ENCODE measurements at regions not wholly inside any gene's neighbourhood (a gene's known extent, or its start where the extent isn't known, plus 50 kb on each side); places are given as distances from the start of the nearest gene placed in this dataset.

GRCh38 chr12:107468182-107468581 is 217.4 kb upstream of the PWP1 start:
- H3K4me3 ChIP-seq (ENCODE audit: low read depth, low read length): no peak overlapping the region
- TF ChIP-seq, protein P1, sequence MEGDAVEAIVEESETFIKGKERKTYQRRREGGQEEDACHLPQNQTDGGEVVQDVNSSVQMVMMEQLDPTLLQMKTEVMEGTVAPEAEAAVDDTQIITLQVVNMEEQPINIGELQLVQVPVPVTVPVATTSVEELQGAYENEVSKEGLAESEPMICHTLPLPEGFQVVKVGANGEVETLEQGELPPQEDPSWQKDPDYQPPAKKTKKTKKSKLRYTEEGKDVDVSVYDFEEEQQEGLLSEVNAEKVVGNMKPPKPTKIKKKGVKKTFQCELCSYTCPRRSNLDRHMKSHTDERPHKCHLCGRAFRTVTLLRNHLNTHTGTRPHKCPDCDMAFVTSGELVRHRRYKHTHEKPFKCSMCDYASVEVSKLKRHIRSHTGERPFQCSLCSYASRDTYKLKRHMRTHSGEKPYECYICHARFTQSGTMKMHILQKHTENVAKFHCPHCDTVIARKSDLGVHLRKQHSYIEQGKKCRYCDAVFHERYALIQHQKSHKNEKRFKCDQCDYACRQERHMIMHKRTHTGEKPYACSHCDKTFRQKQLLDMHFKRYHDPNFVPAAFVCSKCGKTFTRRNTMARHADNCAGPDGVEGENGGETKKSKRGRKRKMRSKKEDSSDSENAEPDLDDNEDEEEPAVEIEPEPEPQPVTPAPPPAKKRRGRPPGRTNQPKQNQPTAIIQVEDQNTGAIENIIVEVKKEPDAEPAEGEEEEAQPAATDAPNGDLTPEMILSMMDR (IDR thresholded peaks at IDR 0.05; ENCODE audit: insufficient read depth, low read depth, low read length): no peak
- DNase-seq (ENCODE audit: low read depth): no peak

DNA sequence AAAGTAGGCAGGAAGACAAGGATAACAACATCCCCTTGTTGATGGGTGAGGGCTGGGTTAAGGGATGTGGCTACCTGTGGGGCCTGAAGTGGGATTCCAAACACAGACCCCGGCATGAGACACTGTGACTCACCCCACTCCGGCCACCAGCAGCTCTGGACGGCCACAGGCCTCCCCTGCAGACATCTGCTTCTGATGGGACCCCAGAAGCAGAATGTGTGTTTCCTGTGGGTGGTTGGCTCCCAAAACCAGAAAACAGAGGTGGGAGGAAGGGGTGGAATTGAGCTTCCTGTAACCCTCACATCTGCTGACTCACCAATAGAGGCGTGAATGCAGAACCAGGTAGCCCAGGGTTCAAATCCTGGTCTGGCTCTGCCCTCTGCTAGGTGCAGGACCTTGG is 216.6 kb upstream of the PWP1 start:
- no peak for DNase-seq (ENCODE audit: low read depth)
- no peak overlapping the region for H3K4me3 ChIP-seq (ENCODE audit: low read depth, low read length)
- TF ChIP-seq, protein P1 (IDR thresholded peaks at IDR 0.05; ENCODE audit: insufficient read depth, low read depth, low read length): no peak

GRCh38 chr12:107470645-107471044 is 215.0 kb upstream of the PWP1 start:
- H3K4me3 ChIP-seq (ENCODE audit: low read depth, low read length): no peak overlapping the region
- TF ChIP-seq, protein P1 (IDR thresholded peaks at IDR 0.05; ENCODE audit: insufficient read depth, low read depth, low read length): no peak
- DNase-seq (ENCODE audit: low read depth): no peak

GRCh38 chr12:107472308-107472707 is 213.3 kb upstream of the PWP1 start:
- no peak for DNase-seq (ENCODE audit: low read depth)
- no peak overlapping the region for H3K4me3 ChIP-seq (ENCODE audit: low read depth, low read length)
- TF ChIP-seq, protein P1 (IDR thresholded peaks at IDR 0.05; ENCODE audit: insufficient read depth, low read depth, low read length): no peak

GRCh38 chr12:107474099-107474498 is 211.5 kb upstream of the PWP1 start:
- DNase-seq (ENCODE audit: low read depth): no peak
- H3K4me3 ChIP-seq (ENCODE audit: low read depth, low read length): no peak overlapping the region
- TF ChIP-seq, protein P1 (IDR thresholded peaks at IDR 0.05; ENCODE audit: insufficient read depth, low read depth, low read length): no peak

- DNase-seq (ENCODE audit: low read depth): no peak
- TF ChIP-seq, protein P1 (IDR thresholded peaks at IDR 0.05; ENCODE audit: insufficient read depth, low read depth, low read length): no peak
- no peak overlapping the region for H3K4me3 ChIP-seq (ENCODE audit: low read depth, low read length)
Observed at GRCh38 chr12:107474639-107475539, 210.7 kb upstream of the PWP1 start.

All from fibroblast of villous mesenchyme (primary cell).